WTC11 (cell line): ENCODE measurements at regions not wholly inside any gene's neighbourhood (a gene's known extent, or its start where the extent isn't known, plus 50 kb on each side); places are given as distances from the start of the nearest gene placed in this dataset.

Source experiments
- CREB1 ChIP-seq: sonication (generic); formaldehyde crosslinking; IDR thresholded peaks from 2 replicates; pipeline ENCODE4 v1.8.0; 2023; ENCODE audit warnings: mild to moderate bottlenecking, missing genetic modification reagents
- FOXK1 ChIP-seq: sonication (generic); formaldehyde crosslinking; IDR thresholded peaks from 2 replicates; pipeline ENCODE4 v1.8.0; 2022; ENCODE audit warnings: mild to moderate bottlenecking, moderate library complexity, missing genetic modification reagents
- JUN ChIP-seq: sonication (generic); formaldehyde crosslinking; IDR thresholded peaks from 2 replicates; pipeline ENCODE4 v1.8.0; 2023; ENCODE audit warnings: mild to moderate bottlenecking, missing genetic modification reagents
- NFATC4 ChIP-seq: fragments of 250-450 bp; sonication (Bioruptor Pico); IDR thresholded peaks from 2 replicates; pipeline ENCODE4 v1.9.0; 2021; ENCODE audit warnings: mild to moderate bottlenecking
- PREB ChIP-seq: sonication (generic); formaldehyde crosslinking; IDR thresholded peaks from 2 replicates; pipeline ENCODE4 v1.8.1; 2022; ENCODE audit warnings: mild to moderate bottlenecking, missing genetic modification reagents, moderate library complexity, borderline replicate concordance
- USF1 ChIP-seq: sonication (generic); formaldehyde crosslinking; IDR thresholded peaks from 2 replicates; pipeline ENCODE4 v1.8.0; 2022; ENCODE audit warnings: mild to moderate bottlenecking, missing genetic modification reagents
- ZNF121 ChIP-seq: sonication (generic); formaldehyde crosslinking; IDR thresholded peaks from 2 replicates; pipeline ENCODE4 v1.8.0; 2023; ENCODE audit warnings: missing genetic modification reagents
- ZNF425 ChIP-seq: fragments of 250-450 bp; sonication (Bioruptor Pico); conservative IDR thresholded peaks from 2 replicates; pipeline ENCODE4 v1.9.0; 2021; ENCODE audit warnings: mild to moderate bottlenecking
- ZSCAN18 ChIP-seq: fragments of 250-450 bp; sonication (Bioruptor Pico); IDR thresholded peaks from 2 replicates; pipeline ENCODE4 v2.1.2; 2022; ENCODE audit warnings: mild to moderate bottlenecking, moderate library complexity
- TF ChIP-seq, protein P1 (sequence below): fragments of 200-600 bp; IDR thresholded peaks from 2 replicates; pipeline ENCODE4 v1.8.0; 2022; ENCODE audit warnings: antibody characterized with exemption
- TF ChIP-seq, protein P2 (sequence below): sonication (generic); formaldehyde crosslinking; IDR thresholded peaks from 2 replicates; pipeline ENCODE4 v1.8.0; 2022; ENCODE audit warnings: mild to moderate bottlenecking, missing genetic modification reagents

DNA sequence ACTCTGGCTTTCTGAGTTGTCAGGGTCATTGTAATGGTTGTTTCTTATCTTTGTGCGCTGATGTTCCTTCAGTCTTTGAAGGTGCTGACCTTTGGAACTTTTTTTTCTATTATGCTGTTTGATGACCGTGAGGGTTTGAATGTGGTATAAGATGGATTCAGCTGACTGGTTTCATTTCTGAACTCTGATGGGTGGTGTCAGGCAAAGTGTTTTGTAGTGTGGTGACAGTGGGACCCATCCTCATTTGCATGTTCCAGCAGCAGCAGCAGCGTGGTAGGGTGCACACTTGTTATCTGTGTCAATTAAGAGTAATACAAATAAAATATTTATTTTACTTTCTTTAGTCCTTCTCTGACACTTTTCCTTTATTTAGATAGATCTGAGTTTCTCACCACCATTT lies 227.7 kb upstream of the PRR16 start:
- TF ChIP-seq JUN (CRISPR knock-in tag) = no peak
- TF ChIP-seq ZSCAN18 (CRISPR knock-in tag) = no peak
- TF ChIP-seq USF1 = no peak
- TF ChIP-seq ZNF121 (CRISPR knock-in tag) = no peak
- TF ChIP-seq, protein P1, sequence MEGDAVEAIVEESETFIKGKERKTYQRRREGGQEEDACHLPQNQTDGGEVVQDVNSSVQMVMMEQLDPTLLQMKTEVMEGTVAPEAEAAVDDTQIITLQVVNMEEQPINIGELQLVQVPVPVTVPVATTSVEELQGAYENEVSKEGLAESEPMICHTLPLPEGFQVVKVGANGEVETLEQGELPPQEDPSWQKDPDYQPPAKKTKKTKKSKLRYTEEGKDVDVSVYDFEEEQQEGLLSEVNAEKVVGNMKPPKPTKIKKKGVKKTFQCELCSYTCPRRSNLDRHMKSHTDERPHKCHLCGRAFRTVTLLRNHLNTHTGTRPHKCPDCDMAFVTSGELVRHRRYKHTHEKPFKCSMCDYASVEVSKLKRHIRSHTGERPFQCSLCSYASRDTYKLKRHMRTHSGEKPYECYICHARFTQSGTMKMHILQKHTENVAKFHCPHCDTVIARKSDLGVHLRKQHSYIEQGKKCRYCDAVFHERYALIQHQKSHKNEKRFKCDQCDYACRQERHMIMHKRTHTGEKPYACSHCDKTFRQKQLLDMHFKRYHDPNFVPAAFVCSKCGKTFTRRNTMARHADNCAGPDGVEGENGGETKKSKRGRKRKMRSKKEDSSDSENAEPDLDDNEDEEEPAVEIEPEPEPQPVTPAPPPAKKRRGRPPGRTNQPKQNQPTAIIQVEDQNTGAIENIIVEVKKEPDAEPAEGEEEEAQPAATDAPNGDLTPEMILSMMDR = no peak
- no peak for TF ChIP-seq ZNF425 (CRISPR knock-in tag)
- no peak for TF ChIP-seq FOXK1 (CRISPR knock-in tag)
- no peak for TF ChIP-seq NFATC4 (CRISPR knock-in tag)
- TF ChIP-seq PREB (CRISPR knock-in tag) = no peak
- TF ChIP-seq CREB1 (CRISPR knock-in tag) = no peak
- TF ChIP-seq, protein P2, sequence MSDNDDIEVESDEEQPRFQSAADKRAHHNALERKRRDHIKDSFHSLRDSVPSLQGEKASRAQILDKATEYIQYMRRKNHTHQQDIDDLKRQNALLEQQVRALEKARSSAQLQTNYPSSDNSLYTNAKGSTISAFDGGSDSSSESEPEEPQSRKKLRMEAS (CRISPR knock-in tag) = no peak
